A549 (cell line): ENCODE measurements at regions not wholly inside any gene's neighbourhood (a gene's known extent, or its start where the extent isn't known, plus 50 kb on each side); places are given as distances from the start of the nearest gene placed in this dataset.

Experiments used
- BHLHE40 ChIP-seq: IDR thresholded peaks from 2 replicates; pipeline ENCODE4 v1.6.1; 2012; ENCODE audit warnings: low read depth, low read length, inconsistent platforms
- HOXA7 ChIP-seq: fragments of 250-450 bp; sonication (Bioruptor Pico); IDR thresholded peaks from 2 replicates; pipeline ENCODE4 v1.5.0; 2020; ENCODE audit warnings: mild to moderate bottlenecking, moderate library complexity
- KDM5A ChIP-seq: fragments of 200-600 bp; sonication (generic); IDR thresholded peaks from 2 replicates; pipeline ENCODE4 v1.6.1; 2016; ENCODE audit warnings: antibody characterized with exemption, mild to moderate bottlenecking
- POLR2A ChIP-seq: IDR thresholded peaks from 2 replicates; pipeline ENCODE4 v1.6.1; 2012; ENCODE audit warnings: mild to moderate bottlenecking, low read length
- RCOR1 ChIP-seq: fragments of 150-350 bp; IDR thresholded peaks from 2 replicates; pipeline ENCODE4 v1.6.1; 2014; ENCODE audit warnings: antibody characterized with exemption, low read length, low read depth
- RFX5 ChIP-seq: fragments of 450-650 bp; IDR thresholded peaks from 2 replicates; pipeline ENCODE4 v1.7.1; 2014; ENCODE audit warnings: antibody characterized with exemption, mild to moderate bottlenecking, moderate library complexity
- SMC3 ChIP-seq: fragments of >200 bp; sonication (Bioruptor Twin); formaldehyde crosslinking; IDR thresholded peaks from 3 replicates; pipeline ENCODE4 v1.6.1; 2018; ENCODE audit warnings: inconsistent platforms
- SREBF2 ChIP-seq: fragments of 450-650 bp; IDR thresholded peaks from 2 replicates; pipeline ENCODE4 v1.6.1; 2014; ENCODE audit warnings: mild to moderate bottlenecking, moderate library complexity
- ZC3H11A ChIP-seq: fragments of 450-650 bp; IDR thresholded peaks from 2 replicates; pipeline ENCODE4 v1.6.1; 2014; ENCODE audit warnings: antibody characterized with exemption, mild to moderate bottlenecking
- TF ChIP-seq, protein P1 (sequence below): fragments of >200 bp; sonication (Bioruptor Twin); formaldehyde crosslinking; IDR thresholded peaks from 3 replicates; pipeline ENCODE4 v1.5.1; 2016
- TF ChIP-seq, protein P2 (sequence below): IDR thresholded peaks from 2 replicates; pipeline ENCODE4 v1.6.1; 2012
- TF ChIP-seq, protein P3 (sequence below): fragments of 200-600 bp; sonication (generic); IDR thresholded peaks from 2 replicates; pipeline ENCODE4 v1.6.1; 2016; ENCODE audit warnings: antibody characterized with exemption, mild to moderate bottlenecking, moderate library complexity

DNA sequence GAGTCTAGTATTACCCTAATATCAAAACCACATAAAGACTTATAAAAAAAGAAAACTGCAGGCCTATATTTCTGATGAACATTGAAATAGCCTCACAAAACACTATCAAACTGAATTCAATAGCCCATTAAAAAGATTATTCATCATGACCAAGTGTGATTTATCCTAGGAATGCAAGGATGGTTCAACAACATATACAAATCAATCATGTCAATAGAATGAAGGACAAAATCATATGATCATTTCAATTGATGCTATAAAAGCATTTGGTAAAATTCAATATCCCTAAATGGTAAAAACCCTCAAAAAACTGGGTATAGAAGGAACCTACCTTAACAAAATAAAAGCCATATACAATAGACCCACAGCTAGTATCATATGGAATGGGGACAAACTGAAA, 797.9 kb upstream of the INTU start:
- TF ChIP-seq, protein P1, sequence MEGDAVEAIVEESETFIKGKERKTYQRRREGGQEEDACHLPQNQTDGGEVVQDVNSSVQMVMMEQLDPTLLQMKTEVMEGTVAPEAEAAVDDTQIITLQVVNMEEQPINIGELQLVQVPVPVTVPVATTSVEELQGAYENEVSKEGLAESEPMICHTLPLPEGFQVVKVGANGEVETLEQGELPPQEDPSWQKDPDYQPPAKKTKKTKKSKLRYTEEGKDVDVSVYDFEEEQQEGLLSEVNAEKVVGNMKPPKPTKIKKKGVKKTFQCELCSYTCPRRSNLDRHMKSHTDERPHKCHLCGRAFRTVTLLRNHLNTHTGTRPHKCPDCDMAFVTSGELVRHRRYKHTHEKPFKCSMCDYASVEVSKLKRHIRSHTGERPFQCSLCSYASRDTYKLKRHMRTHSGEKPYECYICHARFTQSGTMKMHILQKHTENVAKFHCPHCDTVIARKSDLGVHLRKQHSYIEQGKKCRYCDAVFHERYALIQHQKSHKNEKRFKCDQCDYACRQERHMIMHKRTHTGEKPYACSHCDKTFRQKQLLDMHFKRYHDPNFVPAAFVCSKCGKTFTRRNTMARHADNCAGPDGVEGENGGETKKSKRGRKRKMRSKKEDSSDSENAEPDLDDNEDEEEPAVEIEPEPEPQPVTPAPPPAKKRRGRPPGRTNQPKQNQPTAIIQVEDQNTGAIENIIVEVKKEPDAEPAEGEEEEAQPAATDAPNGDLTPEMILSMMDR = no peak
- TF ChIP-seq RFX5 (no peak), SREBF2 (no peak), HOXA7 (no peak), SMC3 (no peak), POLR2A (no peak), KDM5A (no peak), RCOR1 (no peak), BHLHE40 (no peak), ZC3H11A (no peak)
- TF ChIP-seq, protein P2, sequence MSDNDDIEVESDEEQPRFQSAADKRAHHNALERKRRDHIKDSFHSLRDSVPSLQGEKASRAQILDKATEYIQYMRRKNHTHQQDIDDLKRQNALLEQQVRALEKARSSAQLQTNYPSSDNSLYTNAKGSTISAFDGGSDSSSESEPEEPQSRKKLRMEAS = no peak
- TF ChIP-seq, protein P3, sequence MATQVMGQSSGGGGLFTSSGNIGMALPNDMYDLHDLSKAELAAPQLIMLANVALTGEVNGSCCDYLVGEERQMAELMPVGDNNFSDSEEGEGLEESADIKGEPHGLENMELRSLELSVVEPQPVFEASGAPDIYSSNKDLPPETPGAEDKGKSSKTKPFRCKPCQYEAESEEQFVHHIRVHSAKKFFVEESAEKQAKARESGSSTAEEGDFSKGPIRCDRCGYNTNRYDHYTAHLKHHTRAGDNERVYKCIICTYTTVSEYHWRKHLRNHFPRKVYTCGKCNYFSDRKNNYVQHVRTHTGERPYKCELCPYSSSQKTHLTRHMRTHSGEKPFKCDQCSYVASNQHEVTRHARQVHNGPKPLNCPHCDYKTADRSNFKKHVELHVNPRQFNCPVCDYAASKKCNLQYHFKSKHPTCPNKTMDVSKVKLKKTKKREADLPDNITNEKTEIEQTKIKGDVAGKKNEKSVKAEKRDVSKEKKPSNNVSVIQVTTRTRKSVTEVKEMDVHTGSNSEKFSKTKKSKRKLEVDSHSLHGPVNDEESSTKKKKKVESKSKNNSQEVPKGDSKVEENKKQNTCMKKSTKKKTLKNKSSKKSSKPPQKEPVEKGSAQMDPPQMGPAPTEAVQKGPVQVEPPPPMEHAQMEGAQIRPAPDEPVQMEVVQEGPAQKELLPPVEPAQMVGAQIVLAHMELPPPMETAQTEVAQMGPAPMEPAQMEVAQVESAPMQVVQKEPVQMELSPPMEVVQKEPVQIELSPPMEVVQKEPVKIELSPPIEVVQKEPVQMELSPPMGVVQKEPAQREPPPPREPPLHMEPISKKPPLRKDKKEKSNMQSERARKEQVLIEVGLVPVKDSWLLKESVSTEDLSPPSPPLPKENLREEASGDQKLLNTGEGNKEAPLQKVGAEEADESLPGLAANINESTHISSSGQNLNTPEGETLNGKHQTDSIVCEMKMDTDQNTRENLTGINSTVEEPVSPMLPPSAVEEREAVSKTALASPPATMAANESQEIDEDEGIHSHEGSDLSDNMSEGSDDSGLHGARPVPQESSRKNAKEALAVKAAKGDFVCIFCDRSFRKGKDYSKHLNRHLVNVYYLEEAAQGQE = no peak
